ENCODE measurements at regions not wholly inside any gene's neighbourhood (a gene's known extent, or its start where the extent isn't known, plus 50 kb on each side); places are given as distances from the start of the nearest gene placed in this dataset.

DNA sequence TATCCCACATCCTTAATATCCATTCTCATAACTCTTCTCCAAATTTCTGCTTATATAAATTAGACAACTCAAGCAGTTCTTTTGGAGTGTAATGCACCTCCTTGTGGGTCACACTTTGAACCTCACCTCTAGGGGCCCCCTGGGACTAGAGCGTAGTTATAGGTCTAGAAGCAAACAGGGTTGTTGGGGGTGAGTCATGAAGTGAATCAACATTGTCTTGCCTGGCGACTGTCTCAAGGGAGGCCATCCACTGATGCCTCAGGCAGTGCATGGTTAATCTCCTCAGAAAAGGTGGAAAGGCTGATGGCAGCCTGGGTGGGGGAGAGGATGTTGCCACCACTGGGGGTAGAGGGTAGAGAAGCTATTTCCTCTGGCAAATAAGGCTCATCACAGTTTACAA is 129.1 kb downstream of the TNFRSF21 start:
- Histone ChIP-seq H3K4me3 (ENCODE audit: low read depth, low read length, poor library complexity, severe bottlenecking) (no peak overlapping the region), H3K9me3 (ENCODE audit: low read length) (no peaks in the 10 kb centered on the region), H3K27ac (ENCODE audit: low read depth, low read length, poor library complexity, severe bottlenecking) (no peak overlapping the region), H3K36me3 (ENCODE audit: insufficient read depth, low read length) (no peaks in the 10 kb centered on the region), H3K4me2 (ENCODE audit: low read length) (no peak overlapping the region), H3K9me2 (ENCODE audit: low read depth, low read length) (no peaks in the 10 kb centered on the region), H3F3A (ENCODE audit: insufficient read depth, low read length) (no peaks in the 10 kb centered on the region), H4K20me1 (ENCODE audit: insufficient read depth, low read length) (no peaks in the 10 kb centered on the region), H3K9ac (ENCODE audit: low read length) (no peak overlapping the region), H3K27me3 (ENCODE audit: insufficient read depth, low read length) (no peaks in the 10 kb centered on the region), H2AFZ (ENCODE audit: low read length) (no peak overlapping the region), H3K4me1 (ENCODE audit: insufficient read depth, low read length, severe bottlenecking) (no peaks in the 10 kb centered on the region), H3K79me2 (ENCODE audit: insufficient read depth, low read length) (no peaks in the 10 kb centered on the region)
- no peak for TF ChIP-seq EZH2 (IDR thresholded peaks at IDR 0.05; ENCODE audit: borderline replicate concordance, low read length)
- TF ChIP-seq, protein P1, sequence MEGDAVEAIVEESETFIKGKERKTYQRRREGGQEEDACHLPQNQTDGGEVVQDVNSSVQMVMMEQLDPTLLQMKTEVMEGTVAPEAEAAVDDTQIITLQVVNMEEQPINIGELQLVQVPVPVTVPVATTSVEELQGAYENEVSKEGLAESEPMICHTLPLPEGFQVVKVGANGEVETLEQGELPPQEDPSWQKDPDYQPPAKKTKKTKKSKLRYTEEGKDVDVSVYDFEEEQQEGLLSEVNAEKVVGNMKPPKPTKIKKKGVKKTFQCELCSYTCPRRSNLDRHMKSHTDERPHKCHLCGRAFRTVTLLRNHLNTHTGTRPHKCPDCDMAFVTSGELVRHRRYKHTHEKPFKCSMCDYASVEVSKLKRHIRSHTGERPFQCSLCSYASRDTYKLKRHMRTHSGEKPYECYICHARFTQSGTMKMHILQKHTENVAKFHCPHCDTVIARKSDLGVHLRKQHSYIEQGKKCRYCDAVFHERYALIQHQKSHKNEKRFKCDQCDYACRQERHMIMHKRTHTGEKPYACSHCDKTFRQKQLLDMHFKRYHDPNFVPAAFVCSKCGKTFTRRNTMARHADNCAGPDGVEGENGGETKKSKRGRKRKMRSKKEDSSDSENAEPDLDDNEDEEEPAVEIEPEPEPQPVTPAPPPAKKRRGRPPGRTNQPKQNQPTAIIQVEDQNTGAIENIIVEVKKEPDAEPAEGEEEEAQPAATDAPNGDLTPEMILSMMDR (IDR thresholded peaks at IDR 0.05; ENCODE audit: low read length): no peak

DNA sequence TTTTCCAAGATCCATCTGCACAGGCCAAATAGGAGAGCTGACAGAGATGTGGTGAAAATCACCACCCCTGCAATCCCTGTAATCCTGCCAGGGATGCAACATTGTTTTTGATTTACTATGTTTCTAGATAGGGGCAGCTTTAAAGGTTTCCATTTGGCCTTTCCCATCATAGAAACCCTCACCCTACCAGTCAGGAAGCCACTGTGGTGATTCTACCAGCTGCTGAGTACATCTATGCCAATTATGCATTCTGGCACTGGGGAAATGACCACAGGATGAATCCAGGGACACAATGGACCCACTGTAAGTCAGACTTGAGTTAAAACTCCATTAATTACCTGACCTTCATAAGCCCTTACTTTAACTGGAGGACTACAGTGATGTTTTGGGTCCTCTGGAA is 130.4 kb downstream of the TNFRSF21 start:
- H3K27ac ChIP-seq (ENCODE audit: low read depth, low read length, poor library complexity, severe bottlenecking): no peak overlapping the region
- H3K4me3 ChIP-seq (ENCODE audit: low read depth, low read length, poor library complexity, severe bottlenecking): no peak overlapping the region
- no peak overlapping the region for H3K9ac ChIP-seq (ENCODE audit: low read length)
- H3F3A ChIP-seq (ENCODE audit: insufficient read depth, low read length): no peaks in the 10 kb centered on the region
- H4K20me1 ChIP-seq (ENCODE audit: insufficient read depth, low read length): no peaks in the 10 kb centered on the region
- no peak overlapping the region for H3K4me2 ChIP-seq (ENCODE audit: low read length)
- no peaks in the 10 kb centered on the region for H3K9me3 ChIP-seq (ENCODE audit: low read length)
- no peaks in the 10 kb centered on the region for H3K4me1 ChIP-seq (ENCODE audit: insufficient read depth, low read length, severe bottlenecking)
- H3K27me3 ChIP-seq (ENCODE audit: insufficient read depth, low read length): no peaks in the 10 kb centered on the region
- TF ChIP-seq, protein P1 (IDR thresholded peaks at IDR 0.05; ENCODE audit: low read length): no peak
- no peak for TF ChIP-seq EZH2 (IDR thresholded peaks at IDR 0.05; ENCODE audit: borderline replicate concordance, low read length)
- no peaks in the 10 kb centered on the region for H3K36me3 ChIP-seq (ENCODE audit: insufficient read depth, low read length)
- H3K79me2 ChIP-seq (ENCODE audit: insufficient read depth, low read length): no peaks in the 10 kb centered on the region
- no peak overlapping the region for H2AFZ ChIP-seq (ENCODE audit: low read length)
- H3K9me2 ChIP-seq (ENCODE audit: low read depth, low read length): no peaks in the 10 kb centered on the region

DNA sequence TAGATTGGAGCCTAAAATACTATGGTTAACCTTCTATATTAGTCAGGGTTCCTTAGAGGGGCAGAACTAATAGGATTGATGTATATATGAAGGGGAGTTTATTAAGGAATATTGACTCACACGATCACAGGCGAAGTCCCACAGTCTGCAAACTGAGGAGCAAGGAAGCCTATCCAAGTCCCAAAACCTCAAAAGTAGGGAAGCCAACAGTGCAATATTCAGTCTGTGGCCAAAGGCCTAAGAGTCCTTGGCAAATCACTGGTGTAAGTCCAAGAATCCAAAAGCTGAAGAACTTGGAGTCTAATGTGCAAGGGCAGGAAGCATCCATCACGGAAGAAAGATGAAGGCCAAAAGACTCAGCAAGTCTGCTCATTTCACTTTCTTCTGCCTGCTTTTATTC is 133.5 kb upstream of the ADGRF1 start:
- Histone ChIP-seq H2AFZ (ENCODE audit: low read length) (no peak overlapping the region), H4K20me1 (ENCODE audit: insufficient read depth, low read length) (no peaks in the 10 kb centered on the region), H3K27me3 (ENCODE audit: insufficient read depth, low read length) (no peaks in the 10 kb centered on the region), H3K79me2 (ENCODE audit: insufficient read depth, low read length) (no peaks in the 10 kb centered on the region), H3K4me3 (ENCODE audit: low read depth, low read length, poor library complexity, severe bottlenecking) (no peak overlapping the region), H3K27ac (ENCODE audit: low read depth, low read length, poor library complexity, severe bottlenecking) (no peak overlapping the region), H3F3A (ENCODE audit: insufficient read depth, low read length) (no peaks in the 10 kb centered on the region), H3K9ac (ENCODE audit: low read length) (no peak overlapping the region), H3K36me3 (ENCODE audit: insufficient read depth, low read length) (no peaks in the 10 kb centered on the region), H3K9me2 (ENCODE audit: low read depth, low read length) (no peaks in the 10 kb centered on the region), H3K4me2 (ENCODE audit: low read length) (no peak overlapping the region), H3K4me1 (ENCODE audit: insufficient read depth, low read length, severe bottlenecking) (no peaks in the 10 kb centered on the region), H3K9me3 (ENCODE audit: low read length) (no peaks in the 10 kb centered on the region)
- TF ChIP-seq, protein P1 (IDR thresholded peaks at IDR 0.05; ENCODE audit: low read length): no peak
- TF ChIP-seq EZH2 (IDR thresholded peaks at IDR 0.05; ENCODE audit: borderline replicate concordance, low read length): no peak
